A549 (cell line): ENCODE measurements at regions not wholly inside any gene's neighbourhood (a gene's known extent, or its start where the extent isn't known, plus 50 kb on each side); places are given as distances from the start of the nearest gene placed in this dataset.
"Not testable (repeated sequence)": the region's sequence is repeated elsewhere in the genome, so short reads cannot be mapped to it uniquely, and the experiment has no call there.

Source experiments
- EP300 ChIP-seq, 2 experiments: fragments of >200 bp; sonication (Bioruptor Twin); formaldehyde crosslinking; IDR thresholded peaks; 2 replicates in 1 of 2; 3 replicates in 1 of 2; pipeline ENCODE4 v1.6.1; 2016 to 2017
- HDAC2 ChIP-seq: fragments of 200-600 bp; sonication (generic); IDR thresholded peaks from 2 replicates; pipeline ENCODE4 v1.6.1; 2016
- MYC ChIP-seq: IDR thresholded peaks from 2 replicates; pipeline ENCODE4 v1.6.1; 2012; ENCODE audit warnings: mild to moderate bottlenecking, inconsistent platforms, low read length, improper control_type of control experiment, borderline replicate concordance
- RCOR1 ChIP-seq: fragments of 150-350 bp; IDR thresholded peaks from 2 replicates; pipeline ENCODE4 v1.6.1; 2014; ENCODE audit warnings: antibody characterized with exemption, low read length, low read depth
- REST ChIP-seq: fragments of 200-600 bp; sonication (generic); IDR thresholded peaks from 2 replicates; pipeline ENCODE4 v1.6.1; 2016; ENCODE audit warnings: antibody characterized with exemption, mild to moderate bottlenecking, moderate library complexity
- TP53 ChIP-seq: fragments of 250-450 bp; sonication (Bioruptor Pico); IDR thresholded peaks from 2 replicates; pipeline ENCODE4 v1.5.0; 2021; ENCODE audit warnings: mild to moderate bottlenecking, moderate library complexity

DNA sequence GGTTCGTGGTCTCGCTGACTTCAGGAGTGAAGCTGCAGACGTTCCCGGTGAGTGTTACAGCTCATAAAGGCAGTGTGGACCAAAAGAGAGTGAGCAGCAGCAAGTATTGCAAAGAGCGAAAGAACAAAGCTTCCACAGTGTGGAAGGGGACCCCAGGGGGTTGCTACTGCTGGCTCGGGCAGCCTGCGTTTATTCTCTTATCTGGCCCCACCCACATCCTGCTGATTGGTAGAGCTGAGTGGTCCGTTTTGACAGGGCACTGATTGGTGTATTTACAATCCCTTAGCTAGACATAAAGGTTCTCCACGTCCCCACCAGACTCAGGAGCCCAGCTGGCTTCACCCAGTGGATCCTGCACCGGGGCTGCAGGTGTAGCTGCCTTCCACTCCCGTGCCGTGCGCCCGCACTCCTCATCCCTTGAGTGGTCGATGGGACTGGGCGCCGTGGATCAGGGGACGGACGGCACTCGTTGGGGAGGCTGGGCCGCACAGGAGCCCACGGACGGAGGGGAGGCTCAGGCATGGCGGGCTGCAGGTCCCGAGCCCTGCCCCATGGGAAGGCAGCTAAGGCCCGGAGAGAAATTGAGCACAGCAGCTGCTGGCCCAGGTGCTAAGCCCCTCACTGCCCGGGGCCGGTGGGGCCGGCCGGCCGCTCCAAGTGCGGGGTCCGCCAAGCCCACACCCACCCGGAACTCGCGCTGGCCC, 2661.6 kb upstream of the PCDH20 start:
- TF ChIP-seq REST; EP300 (IDR thresholded peaks at IDR 0.05); TP53; RCOR1; MYC; HDAC2: not testable (repeated sequence)
